GM12878 (cell line): ENCODE measurements at regions not wholly inside any gene's neighbourhood (a gene's known extent, or its start where the extent isn't known, plus 50 kb on each side); places are given as distances from the start of the nearest gene placed in this dataset.

Experiments used
- ATAC-seq: fragments of 200-7000 bp; cut with Tn5 transposase; 3 replicates; pipeline ENCODE4 v1.9.1; 2020; ENCODE audit warnings: mild to moderate bottlenecking, moderate library complexity
- BruUV-seq: library from RNA; stranded (reverse); fragments of 400-500 nt; replicated peaks from 2 replicates; lab custom pipeline; 2021; lab: Mats Ljungman, UMichigan
- CTCF ChIA-PET: fragments of 300-600 bp; sonication (Branson Sonifier 250); formaldehyde crosslinking; extraction: SDS; loops from one replicate; lab custom pipeline; 2021; ENCODE audit warnings: inconsistent platforms; lab: Yijun Ruan, JAX
- POLR2A ChIA-PET: fragments of 350-600 bp; formaldehyde crosslinking; extraction: SDS; loops from one replicate; lab custom pipeline; 2021; ENCODE audit warnings: inconsistent platforms; lab: Charles Lee
- RAD21 ChIA-PET: fragments of 300-600 bp; sonication (Branson Sonifier 250); formaldehyde crosslinking; loops from one replicate; lab custom pipeline; 2023; ENCODE audit warnings: antibody characterized with exemption; ENCODE audit not compliant: unreplicated experiment; lab: Charles Lee
- SMC1A ChIA-PET: fragments of 300-600 bp; sonication (Branson Sonifier 250); formaldehyde crosslinking; loops from one replicate; lab custom pipeline; 2023; ENCODE audit not compliant: unreplicated experiment, uncharacterized antibody; lab: Charles Lee
- DNase-seq: peaks from one replicate; pipeline ENCODE4 v3.0.0-alpha.2; 2011; ENCODE audit warnings: low read depth, low spot score
- FAIRE-seq: peaks from 3 replicates; lab custom pipeline; 2011; peaks lifted over from hg19 to GRCh38; lab: Jason Lieb, UNC
- H2AFZ ChIP-seq: 2 replicates; pipeline ENCODE4 v1.6.0; 2011; ENCODE audit warnings: low read depth, low read length, control low read depth; ENCODE audit not compliant: control insufficient read depth
- H3K27ac ChIP-seq: 2 replicates; pipeline ENCODE4 v1.5.1; 2011; ENCODE audit warnings: control low read depth; ENCODE audit not compliant: control insufficient read depth, insufficient read depth
- H3K27me3 ChIP-seq, 2 experiments: replicated peaks in 1 of 2; 2 replicates each; pipeline versions ENCODE4 v1.6.0 to v1.6.1; 2011; ENCODE audit warnings: low read length in 1 of 2; ENCODE audit not compliant: control insufficient read depth in 2 of 2, insufficient read depth in 2 of 2
- H3K36me3 ChIP-seq, 2 experiments: 2 replicates each; pipeline ENCODE4 v1.5.1; 2011; ENCODE audit warnings: low read length in 1 of 2; ENCODE audit not compliant: control insufficient read depth in 2 of 2, insufficient read depth in 2 of 2
- H3K4me1 ChIP-seq: 2 replicates; pipeline ENCODE4 v1.6.1; 2011; ENCODE audit warnings: mild to moderate bottlenecking, low read length, moderate library complexity, mixed read lengths; ENCODE audit not compliant: control insufficient read depth, insufficient read depth
- H3K4me2 ChIP-seq: 2 replicates; pipeline ENCODE4 v1.6.0; 2011; ENCODE audit warnings: control low read depth; ENCODE audit not compliant: control insufficient read depth, insufficient read depth
- H3K4me3 ChIP-seq: fragments of 200-600 bp; sonication (generic); 2 replicates; pipeline ENCODE4 v1.5.1; 2016
- H3K79me2 ChIP-seq: 2 replicates; pipeline ENCODE4 v1.6.0; 2011; ENCODE audit warnings: low read length; ENCODE audit not compliant: control insufficient read depth, insufficient read depth
- H3K9ac ChIP-seq: 2 replicates; pipeline ENCODE4 v1.8.0; 2011; ENCODE audit warnings: low read length, control low read depth, mixed read lengths; ENCODE audit not compliant: control insufficient read depth, insufficient read depth
- H3K9me3 ChIP-seq: replicated peaks from 3 replicates; pipeline ENCODE4 v1.5.1; 2011; ENCODE audit warnings: mild to moderate bottlenecking, low read length; ENCODE audit not compliant: control insufficient read depth, insufficient read depth
- H4K20me1 ChIP-seq: 2 replicates; pipeline ENCODE4 v1.6.0; 2011; ENCODE audit not compliant: control insufficient read depth, insufficient read depth
- CHD2 ChIP-seq: IDR thresholded peaks from 2 replicates; pipeline ENCODE4 v1.6.1; 2011; ENCODE audit warnings: low read depth, low read length, improper control_type of control experiment, borderline replicate concordance
- CHD4 ChIP-seq: fragments of 200-600 bp; sonication (generic); IDR thresholded peaks from 2 replicates; pipeline ENCODE4 v1.6.1; 2016; ENCODE audit warnings: mild to moderate bottlenecking
- NR2C1 ChIP-seq: fragments of 450-650 bp; IDR thresholded peaks from 2 replicates; pipeline ENCODE4 v1.6.1; 2017; ENCODE audit warnings: antibody characterized with exemption, mild to moderate bottlenecking, moderate library complexity
- NRF1 ChIP-seq: conservative IDR thresholded peaks from 2 replicates; pipeline ENCODE4 v1.6.1; 2011; ENCODE audit warnings: mild to moderate bottlenecking, low read depth, low read length, improper control_type of control experiment
- REST ChIP-seq: IDR thresholded peaks from 2 replicates; pipeline ENCODE4 v1.6.1; 2012; ENCODE audit warnings: mild to moderate bottlenecking, low read depth, low read length
- TCF3 ChIP-seq: IDR thresholded peaks from 2 replicates; pipeline ENCODE4 v1.6.1; 2012; ENCODE audit warnings: low read depth, mild to moderate bottlenecking, low read length, borderline replicate concordance; ENCODE audit not compliant: insufficient read depth
- ZNF217 ChIP-seq: fragments of 450-650 bp; IDR thresholded peaks from 2 replicates; pipeline ENCODE4 v1.6.1; 2017; ENCODE audit warnings: antibody characterized with exemption, mild to moderate bottlenecking
- WGBS: methylation state at CpG from one replicate; pipeline ENCODE4 v1.1.6; 2016; ENCODE audit warnings: low lambda C conversion rate; ENCODE audit not compliant: insufficient replicate concordance, insufficient coverage; ENCODE audit errors: missing lambda C conversion rate; 5-methylcytosine and 5-hydroxymethylcytosine counted together
- in situ Hi-C: fragments of 300-500 bp; cut with MboI; formaldehyde crosslinking; loops from 9 replicates; pipeline ENCODE4 v1.14.3; 2018; ENCODE audit warnings: mixed read lengths
- intact Hi-C: fragments of 100-400 bp; cut with micrococcal nuclease; formaldehyde crosslinking; loops from one replicate; pipeline ENCODE4 v1.14.2; 2022; ENCODE audit not compliant: unreplicated experiment
- TF ChIP-seq, protein P1 (sequence below): IDR thresholded peaks from 2 replicates; pipeline ENCODE4 v1.6.1; 2012; ENCODE audit warnings: improper control_type of control experiment, low read depth, low read length; ENCODE audit not compliant: insufficient replicate concordance
- TF ChIP-seq, protein P2 (sequence below): fragments of 450-650 bp; IDR thresholded peaks from 2 replicates; pipeline ENCODE4 v1.6.1; 2018; ENCODE audit warnings: mild to moderate bottlenecking, low read depth, moderate library complexity; ENCODE audit not compliant: partially characterized antibody
- TF ChIP-seq, protein P3 (sequence below): IDR thresholded peaks from 2 replicates; pipeline ENCODE4 v1.6.1; 2011; ENCODE audit warnings: low read depth, mild to moderate bottlenecking, low read length, moderate library complexity, borderline replicate concordance; ENCODE audit errors: extremely low read depth

DNA sequence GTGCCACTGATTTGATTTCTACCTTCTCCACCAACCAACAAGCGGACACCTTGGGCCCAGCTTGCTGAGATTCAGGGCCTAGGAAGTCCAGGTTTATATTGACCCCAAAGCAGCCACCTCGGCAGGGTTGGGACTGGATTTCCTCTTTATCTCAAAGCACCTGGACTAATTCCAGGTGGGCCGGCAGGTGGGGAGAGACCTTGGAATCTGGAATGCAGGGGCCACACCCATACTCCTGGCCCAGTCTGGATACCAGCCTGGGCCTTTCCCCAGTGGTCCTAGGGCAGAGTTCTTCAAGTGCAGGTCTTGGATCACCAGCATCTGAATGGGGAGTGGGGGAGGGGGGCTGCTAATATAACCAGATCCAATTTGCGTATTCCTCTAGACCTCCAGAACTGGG is 93.1 kb downstream of the PCDH1 start (continued):
- TF ChIP-seq, protein P1, sequence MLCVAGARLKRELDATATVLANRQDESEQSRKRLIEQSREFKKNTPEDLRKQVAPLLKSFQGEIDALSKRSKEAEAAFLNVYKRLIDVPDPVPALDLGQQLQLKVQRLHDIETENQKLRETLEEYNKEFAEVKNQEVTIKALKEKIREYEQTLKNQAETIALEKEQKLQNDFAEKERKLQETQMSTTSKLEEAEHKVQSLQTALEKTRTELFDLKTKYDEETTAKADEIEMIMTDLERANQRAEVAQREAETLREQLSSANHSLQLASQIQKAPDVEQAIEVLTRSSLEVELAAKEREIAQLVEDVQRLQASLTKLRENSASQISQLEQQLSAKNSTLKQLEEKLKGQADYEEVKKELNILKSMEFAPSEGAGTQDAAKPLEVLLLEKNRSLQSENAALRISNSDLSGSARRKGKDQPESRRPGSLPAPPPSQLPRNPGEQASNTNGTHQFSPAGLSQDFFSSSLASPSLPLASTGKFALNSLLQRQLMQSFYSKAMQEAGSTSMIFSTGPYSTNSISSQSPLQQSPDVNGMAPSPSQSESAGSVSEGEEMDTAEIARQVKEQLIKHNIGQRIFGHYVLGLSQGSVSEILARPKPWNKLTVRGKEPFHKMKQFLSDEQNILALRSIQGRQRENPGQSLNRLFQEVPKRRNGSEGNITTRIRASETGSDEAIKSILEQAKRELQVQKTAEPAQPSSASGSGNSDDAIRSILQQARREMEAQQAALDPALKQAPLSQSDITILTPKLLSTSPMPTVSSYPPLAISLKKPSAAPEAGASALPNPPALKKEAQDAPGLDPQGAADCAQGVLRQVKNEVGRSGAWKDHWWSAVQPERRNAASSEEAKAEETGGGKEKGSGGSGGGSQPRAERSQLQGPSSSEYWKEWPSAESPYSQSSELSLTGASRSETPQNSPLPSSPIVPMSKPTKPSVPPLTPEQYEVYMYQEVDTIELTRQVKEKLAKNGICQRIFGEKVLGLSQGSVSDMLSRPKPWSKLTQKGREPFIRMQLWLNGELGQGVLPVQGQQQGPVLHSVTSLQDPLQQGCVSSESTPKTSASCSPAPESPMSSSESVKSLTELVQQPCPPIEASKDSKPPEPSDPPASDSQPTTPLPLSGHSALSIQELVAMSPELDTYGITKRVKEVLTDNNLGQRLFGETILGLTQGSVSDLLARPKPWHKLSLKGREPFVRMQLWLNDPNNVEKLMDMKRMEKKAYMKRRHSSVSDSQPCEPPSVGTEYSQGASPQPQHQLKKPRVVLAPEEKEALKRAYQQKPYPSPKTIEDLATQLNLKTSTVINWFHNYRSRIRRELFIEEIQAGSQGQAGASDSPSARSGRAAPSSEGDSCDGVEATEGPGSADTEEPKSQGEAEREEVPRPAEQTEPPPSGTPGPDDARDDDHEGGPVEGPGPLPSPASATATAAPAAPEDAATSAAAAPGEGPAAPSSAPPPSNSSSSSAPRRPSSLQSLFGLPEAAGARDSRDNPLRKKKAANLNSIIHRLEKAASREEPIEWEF = no peak
- TF ChIP-seq, all 136 proteins: peak for 0

GRCh38 chr5:141784529-141784928 is 93.7 kb downstream of the PCDH1 start:
- H4K20me1 ChIP-seq = no peaks in the 10 kb centered on the region
- ATAC-seq (no peak), DNase-seq (no peak), FAIRE-seq (no peak)
- ChIA-PET SMC1A (no interaction called here), POLR2A (no interaction called here), RAD21 (no interaction called here), CTCF (interaction anchor here (0.6 to 1.1 kb wide), 2 partner anchors 21 to 542 kb away, joined by 3 read pairs; no protein-coding TSS in a partner anchor)
- no peak overlapping the region for H3K9ac ChIP-seq
- BruUV-seq = no TSS peak
- no peaks in the 10 kb centered on the region for H3K4me1 ChIP-seq
- H3K27ac ChIP-seq = no peak overlapping the region
- H3K9me3 ChIP-seq = no peaks in the 10 kb centered on the region
- H3K36me3 ChIP-seq = no peaks in the 10 kb centered on the region
- no peak overlapping the region for H2AFZ ChIP-seq
- no peaks in the 10 kb centered on the region for H3K79me2 ChIP-seq
- in situ Hi-C loops (no loop called here), intact Hi-C loops (no loop called here)
- H3K27me3 ChIP-seq = peaks cover 0 to 3% of the 10 kb centered on the region in 2 experiments; a peak in 2 of 4 replicates
- WGBS = 21% methylated on average over 5 of the region's 5 CpGs
- H3K4me2 ChIP-seq = no peak overlapping the region
- H3K4me3 ChIP-seq = no peak overlapping the region
- TF ChIP-seq NRF1 = no peak
- TF ChIP-seq, protein P2, sequence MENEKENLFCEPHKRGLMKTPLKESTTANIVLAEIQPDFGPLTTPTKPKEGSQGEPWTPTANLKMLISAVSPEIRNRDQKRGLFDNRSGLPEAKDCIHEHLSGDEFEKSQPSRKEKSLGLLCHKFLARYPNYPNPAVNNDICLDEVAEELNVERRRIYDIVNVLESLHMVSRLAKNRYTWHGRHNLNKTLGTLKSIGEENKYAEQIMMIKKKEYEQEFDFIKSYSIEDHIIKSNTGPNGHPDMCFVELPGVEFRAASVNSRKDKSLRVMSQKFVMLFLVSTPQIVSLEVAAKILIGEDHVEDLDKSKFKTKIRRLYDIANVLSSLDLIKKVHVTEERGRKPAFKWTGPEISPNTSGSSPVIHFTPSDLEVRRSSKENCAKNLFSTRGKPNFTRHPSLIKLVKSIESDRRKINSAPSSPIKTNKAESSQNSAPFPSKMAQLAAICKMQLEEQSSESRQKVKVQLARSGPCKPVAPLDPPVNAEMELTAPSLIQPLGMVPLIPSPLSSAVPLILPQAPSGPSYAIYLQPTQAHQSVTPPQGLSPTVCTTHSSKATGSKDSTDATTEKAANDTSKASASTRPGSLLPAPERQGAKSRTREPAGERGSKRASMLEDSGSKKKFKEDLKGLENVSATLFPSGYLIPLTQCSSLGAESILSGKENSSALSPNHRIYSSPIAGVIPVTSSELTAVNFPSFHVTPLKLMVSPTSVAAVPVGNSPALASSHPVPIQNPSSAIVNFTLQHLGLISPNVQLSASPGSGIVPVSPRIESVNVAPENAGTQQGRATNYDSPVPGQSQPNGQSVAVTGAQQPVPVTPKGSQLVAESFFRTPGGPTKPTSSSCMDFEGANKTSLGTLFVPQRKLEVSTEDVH = no peak
- TF ChIP-seq CHD2 = no peak
- no peak for TF ChIP-seq NR2C1
- no peak for TF ChIP-seq CHD4
- TF ChIP-seq REST = no peak
- TF ChIP-seq TCF3 = no peak
- no peak for TF ChIP-seq ZNF217
- TF ChIP-seq, protein P3, sequence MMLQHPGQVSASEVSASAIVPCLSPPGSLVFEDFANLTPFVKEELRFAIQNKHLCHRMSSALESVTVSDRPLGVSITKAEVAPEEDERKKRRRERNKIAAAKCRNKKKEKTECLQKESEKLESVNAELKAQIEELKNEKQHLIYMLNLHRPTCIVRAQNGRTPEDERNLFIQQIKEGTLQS = no peak
